CD4-positive, alpha-beta T cell treated with Interleukin-15 for 4 hours (primary cell): ENCODE measurements at regions not wholly inside any gene's neighbourhood (a gene's known extent, or its start where the extent isn't known, plus 50 kb on each side); places are given as distances from the start of the nearest gene placed in this dataset.
"Not testable (repeated sequence)": the region's sequence is repeated elsewhere in the genome, so short reads cannot be mapped to it uniquely, and the experiment has no call there.

Experiments
- DNase-seq: peaks from one replicate; pipeline ENCODE4 v3.0.0-alpha.2; 2020; ENCODE audit warnings: low spot score

DNA sequence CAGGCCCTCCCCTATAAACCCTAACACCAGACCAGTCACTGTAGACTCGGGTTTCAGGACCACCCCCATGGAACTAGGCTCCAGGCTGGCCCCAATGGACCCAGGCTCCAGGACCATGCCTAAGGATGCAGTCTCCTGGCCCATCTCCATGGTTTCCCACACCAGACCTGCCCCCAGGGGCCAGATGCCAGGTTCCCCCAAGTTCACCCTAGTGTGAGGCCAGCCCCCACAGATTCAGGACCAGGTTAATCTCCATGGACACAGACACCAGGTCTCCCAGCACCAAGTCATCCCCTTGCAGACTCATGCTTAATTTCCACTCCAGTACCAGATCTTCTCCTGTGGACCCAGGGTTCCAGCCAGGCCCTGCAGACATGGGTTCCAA is 103.8 kb upstream of the LANCL2 start:
- no peak for DNase-seq

GRCh38 chr7:55265328-55265727 is 99.8 kb upstream of the LANCL2 start:
- DNase-seq, result not testable (repeated sequence)

GRCh38 chr7:55265836-55266642 is 99.1 kb upstream of the LANCL2 start:
- no peak for DNase-seq

GRCh38 chr7:55271069-55271626 is 94.0 kb upstream of the LANCL2 start:
- DNase-seq, result no peak

GRCh38 chr7:55271661-55272060 is 93.5 kb upstream of the LANCL2 start:
- no peak for DNase-seq

DNA sequence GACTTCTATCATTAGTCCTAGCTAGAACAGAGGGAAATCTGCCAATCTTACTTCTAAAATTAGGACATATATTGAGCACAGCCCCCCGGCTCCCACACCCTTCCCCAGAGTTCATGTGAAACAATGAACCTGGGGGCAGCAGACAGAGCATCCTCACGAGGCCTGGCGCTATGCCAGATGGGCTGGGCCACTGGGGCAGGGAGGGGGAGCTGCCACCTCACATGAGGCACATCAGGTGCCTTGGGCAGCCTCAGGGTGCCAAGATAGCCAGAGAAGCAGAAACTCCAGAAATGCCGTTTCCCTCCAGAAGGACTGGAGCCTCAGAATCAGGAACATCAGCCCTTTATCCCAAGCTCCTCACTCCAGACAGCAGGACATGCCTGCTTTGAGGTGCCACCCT is 92.8 kb upstream of the LANCL2 start:
- DNase-seq, result no peak

DNA sequence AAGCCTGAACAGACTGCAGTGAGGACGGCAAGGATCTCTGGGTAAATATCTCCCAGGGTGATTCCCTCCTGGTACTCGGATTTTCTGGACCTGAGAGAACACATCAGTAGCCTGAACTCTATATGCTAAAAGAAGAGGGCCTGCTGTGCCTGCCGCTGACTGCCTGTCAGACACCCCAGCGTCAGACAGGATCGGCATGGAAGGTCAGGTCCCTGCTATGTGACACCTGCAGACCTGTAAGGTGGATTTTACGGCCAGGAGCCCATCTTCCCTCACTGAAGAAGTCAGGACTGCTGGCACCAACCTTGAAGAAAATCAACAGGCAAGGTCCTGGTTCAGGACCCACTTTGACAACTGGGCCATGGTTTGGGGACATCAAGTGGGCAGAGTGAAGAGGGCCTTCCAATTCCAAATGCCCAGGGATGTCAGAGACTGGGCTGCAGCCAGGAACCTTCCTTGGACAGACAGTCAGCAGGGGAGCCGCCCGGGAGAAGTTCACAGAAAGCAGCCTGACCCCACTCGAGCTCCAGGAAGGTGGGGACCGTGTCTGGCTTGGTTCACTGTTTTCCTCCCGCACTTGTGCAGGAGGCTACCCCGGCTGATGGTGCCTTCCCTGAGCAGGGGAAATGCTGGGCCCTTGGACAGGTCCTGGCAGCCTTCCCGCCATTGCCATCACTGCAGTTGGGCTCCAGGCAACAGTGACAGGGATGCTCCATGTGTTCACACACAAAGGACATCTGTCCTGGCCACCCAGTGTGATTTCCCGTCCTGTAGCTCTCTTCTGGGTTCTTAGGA is 91.8 kb upstream of the LANCL2 start:
- no peak for DNase-seq

- no peak for DNase-seq
These were observed 91.0 kb upstream of the LANCL2 start for GRCh38 chr7:55274156-55274555.

- DNase-seq, result no peak
These were observed 89.6 kb upstream of the LANCL2 start for GRCh38 chr7:55275291-55276200.

DNA sequence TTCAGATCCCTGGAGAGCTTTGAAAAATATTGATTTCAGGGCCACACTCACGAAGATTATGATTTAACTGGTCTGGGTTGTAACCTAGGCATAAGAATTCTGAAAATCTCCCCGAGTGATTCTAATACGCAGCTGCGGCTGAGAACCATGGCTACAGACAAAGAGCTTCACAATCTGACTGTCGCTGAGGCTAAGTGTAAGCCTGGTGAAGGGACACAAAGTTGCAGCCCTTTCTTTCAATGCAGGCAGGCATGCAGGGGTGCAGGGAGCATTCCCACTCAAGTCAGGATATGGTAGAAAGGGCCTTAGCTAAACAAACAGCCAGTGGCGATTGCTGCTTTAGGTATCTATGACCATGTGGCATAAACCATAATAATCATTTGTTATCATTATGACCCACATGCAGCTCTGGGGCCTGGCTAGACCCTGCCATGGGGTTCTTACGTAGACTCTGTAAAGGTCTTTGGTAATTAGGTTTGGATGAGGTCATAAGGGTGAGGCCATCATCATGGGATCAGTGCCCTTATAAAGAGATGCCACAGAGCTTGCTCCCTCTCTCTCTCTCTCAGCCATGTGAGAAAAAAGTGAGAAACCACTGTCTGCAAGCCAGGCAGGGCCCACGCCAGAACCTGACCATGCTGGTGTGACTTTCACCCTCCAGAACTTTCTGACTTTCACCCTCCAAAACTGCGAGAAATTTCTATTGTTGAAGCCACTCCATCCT is 88.4 kb upstream of the LANCL2 start:
- DNase-seq, result no peak

DNA sequence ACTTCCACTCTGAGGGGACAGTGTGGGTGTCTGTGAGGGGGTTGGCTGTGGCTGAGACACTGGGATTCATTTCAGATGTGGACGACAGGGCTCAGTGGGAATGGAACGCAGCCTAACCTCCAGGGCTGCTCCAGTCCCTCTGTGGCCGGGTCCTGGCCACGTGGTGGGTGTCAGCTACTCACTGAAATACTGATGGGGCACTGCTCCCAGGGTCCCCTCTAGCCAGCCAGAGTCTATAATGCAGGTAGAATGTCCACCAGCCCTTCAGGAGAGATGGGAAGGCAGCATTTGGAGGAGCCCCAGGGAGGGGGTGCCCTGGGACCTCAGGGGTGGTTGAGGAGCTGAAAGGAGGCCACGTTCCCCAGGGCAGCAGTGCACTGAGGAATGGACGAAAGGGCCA is 87.2 kb upstream of the LANCL2 start:
- DNase-seq, result no peak

GRCh38 chr7:55278321-55278720 is 86.8 kb upstream of the LANCL2 start:
- no peak for DNase-seq

GRCh38 chr7:55279080-55279845 is 85.9 kb upstream of the LANCL2 start:
- no peak for DNase-seq

DNA sequence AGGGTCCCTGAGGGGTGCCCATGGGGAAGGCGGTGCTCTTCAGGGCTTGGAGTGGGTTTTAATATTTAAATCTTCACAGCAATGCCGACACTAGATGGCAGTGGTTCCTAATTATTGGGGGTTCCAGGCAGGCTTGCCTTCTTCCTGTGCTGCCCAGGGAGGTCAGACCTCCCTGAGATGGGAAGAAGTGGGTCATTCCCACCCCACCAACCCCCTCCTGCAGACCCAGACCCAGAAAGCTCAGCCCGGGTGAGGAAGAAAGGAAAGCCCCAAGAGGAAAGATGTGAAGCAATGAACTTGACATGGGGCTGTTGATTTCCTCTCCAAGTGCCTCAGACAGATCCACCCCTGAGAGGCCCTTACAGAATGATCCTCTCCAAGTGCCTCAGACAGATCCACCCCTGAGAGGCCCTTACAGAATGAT is 85.1 kb upstream of the LANCL2 start:
- peak; percentile 67 for DNase-seq

DNA sequence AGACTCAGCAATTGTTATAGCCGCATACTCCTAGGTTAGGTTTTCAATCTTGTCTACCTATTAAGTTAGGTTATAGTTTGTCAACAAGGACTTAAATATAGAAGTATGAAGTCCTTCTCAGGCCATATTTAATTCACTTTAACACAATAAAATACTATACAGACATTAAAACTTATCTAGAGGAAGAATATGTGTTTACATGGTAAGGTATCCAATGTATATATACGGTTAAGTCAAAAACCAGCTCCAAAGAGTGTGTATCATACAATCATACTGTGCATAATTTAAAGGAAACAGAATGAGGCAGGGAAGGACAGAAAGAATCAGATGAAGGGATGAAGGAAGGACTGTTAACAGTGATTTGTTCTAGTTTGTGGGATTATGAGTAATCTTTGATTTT is 79.5 kb upstream of the LANCL2 start:
- no peak for DNase-seq

- no peak for DNase-seq
These were observed 78.5 kb upstream of the LANCL2 start for GRCh38 chr7:55286666-55287065.

DNA sequence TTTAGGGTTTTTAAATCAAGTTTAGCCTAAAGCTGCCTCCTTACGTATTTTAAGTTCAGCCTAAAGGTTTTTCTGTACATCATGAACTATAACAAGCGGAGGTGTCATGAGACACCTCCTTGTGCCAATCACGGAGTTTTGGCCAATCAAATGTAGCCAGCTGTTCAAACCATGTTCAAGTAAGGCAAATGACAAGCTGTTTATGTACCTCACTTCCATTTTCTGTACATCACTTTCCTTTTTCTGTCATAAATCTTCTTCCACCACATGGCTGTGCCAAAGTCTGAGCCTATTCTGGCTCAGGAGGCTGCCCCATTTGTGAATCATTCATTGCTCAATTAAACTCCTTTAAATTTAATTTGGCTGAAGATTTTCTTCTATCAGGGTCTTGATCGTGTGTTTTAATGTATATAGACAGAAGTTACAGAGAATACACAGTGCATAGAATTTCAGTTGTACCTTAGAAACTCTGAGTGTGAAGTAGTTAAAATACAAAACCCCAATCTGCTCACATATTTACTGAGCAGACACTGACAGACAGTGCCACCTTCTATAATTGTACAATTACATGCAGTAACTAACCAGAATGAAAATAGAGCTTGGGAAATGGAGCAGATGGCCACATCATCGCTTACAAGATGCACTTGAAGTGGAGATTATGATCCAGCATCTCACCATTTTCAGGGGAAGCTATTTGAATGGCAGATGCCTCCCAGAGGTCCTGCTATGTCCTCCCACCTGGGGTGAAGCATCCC is 76.9 kb upstream of the LANCL2 start:
- DNase-seq, result no peak

DNA sequence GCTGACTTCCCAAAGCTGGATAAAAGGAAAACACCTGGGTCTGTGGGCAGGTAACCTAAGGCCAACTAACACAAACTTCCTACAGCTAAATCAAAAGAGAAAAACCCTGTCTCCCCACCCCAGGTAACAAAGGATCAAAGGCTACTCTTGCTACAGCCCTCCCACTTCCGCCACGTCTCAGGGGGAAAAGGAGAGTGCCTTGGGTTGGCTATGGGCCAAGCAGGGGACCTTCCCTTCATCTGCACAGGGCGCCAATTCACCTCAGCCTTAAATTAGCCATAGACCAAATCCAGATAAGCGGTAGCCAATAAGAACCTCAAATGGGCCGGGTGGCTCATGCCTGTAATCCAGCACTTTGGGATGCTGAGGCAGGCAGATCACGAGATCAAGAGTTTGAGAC is 69.1 kb upstream of the LANCL2 start:
- DNase-seq, result no peak

- no peak for DNase-seq
These were observed 65.7 kb upstream of the LANCL2 start for GRCh38 chr7:55299273-55299967.
